ENCODE measurements at regions not wholly inside any gene's neighbourhood (a gene's known extent, or its start where the extent isn't known, plus 50 kb on each side); places are given as distances from the start of the nearest gene placed in this dataset.

- H3K18ac ChIP-seq (ENCODE audit: extremely low read depth, low read length): no peak overlapping the region
- FAIRE-seq (no peak), DNase-seq (ENCODE audit: low read depth in 1 of 2, low spot score in 2 of 2) (no peak)
- POLR2A ChIA-PET (ENCODE audit: partially characterized antibody): no interaction called here
- no peak overlapping the region for H4K5ac ChIP-seq (ENCODE audit: insufficient read length, low read depth, low read length)
- H4K20me1 ChIP-seq (replicated peaks in 1 of 2; ENCODE audit: control insufficient read depth in 1 of 2, insufficient read depth in 2 of 2, low read length in 2 of 2): no peaks in the 10 kb centered on the region
- H3K36me3 ChIP-seq (ENCODE audit: control insufficient read depth in 2 of 4, insufficient read depth in 4 of 4, low read length in 3 of 4): no peaks in the 10 kb centered on the region; a peak in 1 of 8 replicates
- no peaks in the 10 kb centered on the region; a peak in 1 of 7 replicates for H3K27me3 ChIP-seq (replicated peaks in 1 of 4; ENCODE audit: control insufficient read depth in 3 of 4, extremely low read depth in 1 of 4, insufficient read depth in 3 of 4, low read length in 3 of 4)
- no peak overlapping the region for H3K4ac ChIP-seq (replicated peaks; ENCODE audit: insufficient read length, low read depth, low read length)
- CTCF ChIA-PET (ENCODE audit: partially characterized antibody): interaction anchor here (1.1 to 1.3 kb wide), 3 partner anchors 26 to 106 kb away, joined by 3 read pairs; no protein-coding TSS in a partner anchor
- no peak overlapping the region for H2BK12ac ChIP-seq (ENCODE audit: low read depth, low read length)
- H3K79me2 ChIP-seq (ENCODE audit: control insufficient read depth in 1 of 2, insufficient read depth in 2 of 2, low read length in 2 of 2): no peaks in the 10 kb centered on the region
- no peak overlapping the region for H2BK20ac ChIP-seq (ENCODE audit: low read length)
- H4K91ac ChIP-seq (replicated peaks; ENCODE audit: insufficient read length, low read length): no peak overlapping the region
- H2BK5ac ChIP-seq (ENCODE audit: low read depth, low read length): no peak overlapping the region
- WGBS, 2 experiments (ENCODE audit: extremely low coverage in 1 of 2, insufficient coverage in 1 of 2, insufficient read length in 1 of 2, insufficient replicate concordance in 2 of 2, low coverage in 1 of 2, low lambda C conversion rate in 2 of 2, missing lambda C conversion rate in 1 of 2): 88% methylated on average over 4 of the region's 5 CpGs; no CpG with 5 or more reads in 1 of the 2 experiments
- no peak overlapping the region for H3K9ac ChIP-seq (replicated peaks in 1 of 4; ENCODE audit: extremely low read depth in 1 of 4, low read depth in 3 of 4, low read length in 3 of 4)
- no peak overlapping the region for H3K27ac ChIP-seq (ENCODE audit: low read depth, low read length)
- no peak overlapping the region for H2AK5ac ChIP-seq (ENCODE audit: low read depth, low read length)
- H4K8ac ChIP-seq (ENCODE audit: extremely low read depth, insufficient read depth, low read length): no peak overlapping the region
- H3K79me1 ChIP-seq (ENCODE audit: low read depth, low read length): no peaks in the 10 kb centered on the region
- H3K4me2 ChIP-seq (ENCODE audit: insufficient read depth in 1 of 2, low read depth in 2 of 2, low read length in 2 of 2): no peak overlapping the region
- peaks cover 0 to 5% (median 0%) of the 10 kb centered on the region in 4 experiments; a peak in 1 of 7 replicates for H3K4me1 ChIP-seq (replicated peaks in 1 of 4; ENCODE audit: control insufficient read depth in 3 of 4, insufficient read depth in 4 of 4, low read length in 3 of 4)
- no peak overlapping the region for H3K56ac ChIP-seq (replicated peaks; ENCODE audit: insufficient read length, low read depth, low read length)
- no peak overlapping the region for H3K4me3 ChIP-seq (ENCODE audit: extremely low read depth in 1 of 4, insufficient read depth in 2 of 4, low read depth in 3 of 4, low read length in 4 of 4)
- peaks cover 3 to 4% of the 10 kb centered on the region in 2 experiments; a peak in 2 of 4 replicates for H3K9me3 ChIP-seq (ENCODE audit: insufficient read depth in 2 of 2, low read depth in 1 of 2, low read length in 1 of 2)
- H2BK120ac ChIP-seq (replicated peaks; ENCODE audit: low read depth, low read length): no peak overlapping the region
- no peak overlapping the region for H2BK15ac ChIP-seq (ENCODE audit: low read length)
- H3K23ac ChIP-seq (ENCODE audit: insufficient read length): no peak overlapping the region
- no peak overlapping the region for H2AFZ ChIP-seq (ENCODE audit: low read length)
- no peaks in the 10 kb centered on the region for H3K23me2 ChIP-seq (ENCODE audit: low read depth, low read length)
- H3K14ac ChIP-seq (ENCODE audit: insufficient read length): no peak overlapping the region
- TF ChIP-seq HDAC2 (IDR thresholded peaks at IDR 0.05; ENCODE audit: borderline replicate concordance in 1 of 2, low read depth in 2 of 2, low read length in 2 of 2) (no peak), ATF3 (IDR thresholded peaks at IDR 0.05; ENCODE audit: insufficient read depth, low read depth, low read length) (no peak), RFX5 (IDR thresholded peaks at IDR 0.05; ENCODE audit: borderline replicate concordance, low read depth, low read length) (no peak), ASH2L (IDR thresholded peaks at IDR 0.05; ENCODE audit: low read length) (no peak), TAF7 (optimal IDR thresholded peaks at IDR 0.05; ENCODE audit: borderline replicate concordance, low read depth, low read length) (no peak), ZNF274 (IDR thresholded peaks at IDR 0.05; ENCODE audit: borderline replicate concordance, extremely low read depth, low read length) (no peak), SAP30 (IDR thresholded peaks at IDR 0.05; ENCODE audit: insufficient read depth, insufficient replicate concordance, low read length) (no peak), NANOG (IDR thresholded peaks at IDR 0.05; ENCODE audit: insufficient read depth, low read depth, low read length, poor library complexity, severe bottlenecking) (no peak), KDM5A (IDR thresholded peaks at IDR 0.05; ENCODE audit: low read length) (no peak), BRCA1 (IDR thresholded peaks at IDR 0.05; ENCODE audit: low read depth, low read length) (no peak), E2F6 (IDR thresholded peaks at IDR 0.05) (no peak), POU5F1 (IDR thresholded peaks at IDR 0.05; ENCODE audit: low read depth, low read length) (no peak), NRF1 (IDR thresholded peaks at IDR 0.05; ENCODE audit: low read depth, low read length) (no peak)
Observed at GRCh38 chr20:4635781-4636180, 50.5 kb upstream of the PRNP start.

Data from H1 (cell line).